Astrocyte (in vitro differentiated cells and primary cell): ENCODE measurements at regions not wholly inside any gene's neighbourhood (a gene's known extent, or its start where the extent isn't known, plus 50 kb on each side); places are given as distances from the start of the nearest gene placed in this dataset.

ENCODE experiments used
- DNase-seq: peaks from one replicate; pipeline ENCODE4 v3.0.0-alpha.2; 2010; ENCODE audit warnings: low read depth
- FAIRE-seq: peaks from 2 replicates; lab custom pipeline; 2011; peaks lifted over from hg19 to GRCh38; lab: Jason Lieb, UNC
- H2AFZ ChIP-seq: 2 replicates; pipeline ENCODE4 v1.6.0; 2012; ENCODE audit warnings: low read depth, low read length, inconsistent platforms
- H3K27ac ChIP-seq: 2 replicates; pipeline ENCODE4 v1.5.1; 2011; ENCODE audit warnings: low read depth, low read length, inconsistent platforms
- H3K27me3 ChIP-seq: 2 replicates; pipeline ENCODE4 v1.6.0; 2011; ENCODE audit warnings: low read length, inconsistent platforms; ENCODE audit not compliant: insufficient read depth
- H3K36me3 ChIP-seq: 2 replicates; pipeline ENCODE4 v1.5.1; 2011; ENCODE audit warnings: low read length, inconsistent platforms; ENCODE audit not compliant: insufficient read depth
- H3K4me1 ChIP-seq: 2 replicates; pipeline ENCODE4 v1.5.1; 2011; ENCODE audit warnings: low read length, inconsistent platforms; ENCODE audit not compliant: insufficient read depth
- H3K4me2 ChIP-seq: 2 replicates; pipeline ENCODE4 v1.6.0; 2012; ENCODE audit warnings: low read length, inconsistent platforms
- H3K4me3 ChIP-seq: 2 replicates; pipeline ENCODE4 v1.5.1; 2011; ENCODE audit warnings: low read depth, mild to moderate bottlenecking, low read length, inconsistent platforms; ENCODE audit not compliant: insufficient read depth
- H3K79me2 ChIP-seq: 2 replicates; pipeline ENCODE4 v1.6.0; 2012; ENCODE audit warnings: mild to moderate bottlenecking, low read length, inconsistent platforms; ENCODE audit not compliant: insufficient read depth
- H3K9ac ChIP-seq: 2 replicates; pipeline ENCODE4 v1.6.0; 2012; ENCODE audit warnings: mild to moderate bottlenecking, low read length, inconsistent platforms
- H3K9me3 ChIP-seq: 2 replicates; pipeline ENCODE4 v1.5.1; 2012; ENCODE audit warnings: low read depth, mild to moderate bottlenecking, low read length, inconsistent platforms; ENCODE audit not compliant: insufficient read depth
- H4K20me1 ChIP-seq: 2 replicates; pipeline ENCODE4 v1.6.0; 2012; ENCODE audit warnings: low read length, inconsistent platforms; ENCODE audit not compliant: insufficient read depth
- H3K27ac Mint-ChIP-seq: one replicate; pipeline ENCODE4 v1.8.0; 2021; ENCODE audit warnings: mild to moderate bottlenecking, mixed read lengths; ENCODE audit not compliant: unreplicated experiment
- H3K27me3 Mint-ChIP-seq: one replicate; pipeline ENCODE4 v1.8.0; 2021; ENCODE audit warnings: low read depth, mixed read lengths; ENCODE audit not compliant: unreplicated experiment
- H3K36me3 Mint-ChIP-seq: one replicate; pipeline ENCODE4 v1.8.0; 2021; ENCODE audit warnings: low read depth, mixed read lengths; ENCODE audit not compliant: unreplicated experiment
- H3K4me1 Mint-ChIP-seq: one replicate; pipeline ENCODE4 v1.8.0; 2021; ENCODE audit warnings: low read depth, mixed read lengths; ENCODE audit not compliant: unreplicated experiment
- H3K4me3 Mint-ChIP-seq: one replicate; pipeline ENCODE4 v1.8.0; 2021; ENCODE audit warnings: mild to moderate bottlenecking, moderate library complexity, mixed read lengths; ENCODE audit not compliant: unreplicated experiment
- H3K9me3 Mint-ChIP-seq: one replicate; pipeline ENCODE4 v1.8.0; 2021; ENCODE audit warnings: mild to moderate bottlenecking, mixed read lengths; ENCODE audit not compliant: unreplicated experiment
- EZH2 ChIP-seq: IDR thresholded peaks from 2 replicates; pipeline ENCODE4 v1.6.1; 2012; ENCODE audit warnings: mild to moderate bottlenecking, low read length, inconsistent platforms; ENCODE audit not compliant: insufficient read depth
- TF ChIP-seq, protein P1 (sequence below): IDR thresholded peaks from 2 replicates; pipeline ENCODE4 v1.5.1; 2011; ENCODE audit warnings: low read depth, mild to moderate bottlenecking, inconsistent platforms, low read length, moderate library complexity; ENCODE audit not compliant: insufficient read depth

DNA sequence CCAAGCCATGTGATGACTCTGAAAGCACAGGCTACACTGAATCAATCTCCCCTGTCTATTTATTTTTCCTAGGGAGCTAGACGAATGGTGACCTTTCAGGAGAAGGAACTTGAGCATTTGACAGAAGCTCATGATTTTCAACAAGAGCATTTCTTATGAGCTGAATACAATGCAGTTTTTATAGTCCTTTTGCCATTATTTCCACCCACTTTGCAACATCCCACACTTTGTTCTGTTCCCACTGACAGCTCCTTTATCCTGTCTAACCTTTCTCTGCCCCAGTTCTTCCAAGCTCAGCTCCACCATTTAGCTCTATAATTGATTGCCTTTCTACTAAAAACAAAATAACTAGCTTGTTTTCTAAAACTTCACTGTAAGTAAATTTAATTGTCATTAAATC lies 91.9 kb upstream of the PRSS1 start:
- Histone ChIP-seq H3K4me2 (no peak overlapping the region), H3K4me3 (no peak overlapping the region), H3K9me3 (no peaks in the 10 kb centered on the region), H3K27ac (no peak overlapping the region), H4K20me1 (no peaks in the 10 kb centered on the region), H3K36me3 (no peaks in the 10 kb centered on the region), H3K27me3 (peaks cover 6% of the 10 kb centered on the region), H3K4me1 (no peaks in the 10 kb centered on the region), H2AFZ (no peak overlapping the region), H3K79me2 (no peaks in the 10 kb centered on the region), H3K9ac (no peak overlapping the region)
- TF ChIP-seq, protein P1, sequence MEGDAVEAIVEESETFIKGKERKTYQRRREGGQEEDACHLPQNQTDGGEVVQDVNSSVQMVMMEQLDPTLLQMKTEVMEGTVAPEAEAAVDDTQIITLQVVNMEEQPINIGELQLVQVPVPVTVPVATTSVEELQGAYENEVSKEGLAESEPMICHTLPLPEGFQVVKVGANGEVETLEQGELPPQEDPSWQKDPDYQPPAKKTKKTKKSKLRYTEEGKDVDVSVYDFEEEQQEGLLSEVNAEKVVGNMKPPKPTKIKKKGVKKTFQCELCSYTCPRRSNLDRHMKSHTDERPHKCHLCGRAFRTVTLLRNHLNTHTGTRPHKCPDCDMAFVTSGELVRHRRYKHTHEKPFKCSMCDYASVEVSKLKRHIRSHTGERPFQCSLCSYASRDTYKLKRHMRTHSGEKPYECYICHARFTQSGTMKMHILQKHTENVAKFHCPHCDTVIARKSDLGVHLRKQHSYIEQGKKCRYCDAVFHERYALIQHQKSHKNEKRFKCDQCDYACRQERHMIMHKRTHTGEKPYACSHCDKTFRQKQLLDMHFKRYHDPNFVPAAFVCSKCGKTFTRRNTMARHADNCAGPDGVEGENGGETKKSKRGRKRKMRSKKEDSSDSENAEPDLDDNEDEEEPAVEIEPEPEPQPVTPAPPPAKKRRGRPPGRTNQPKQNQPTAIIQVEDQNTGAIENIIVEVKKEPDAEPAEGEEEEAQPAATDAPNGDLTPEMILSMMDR: no peak
- no peak for TF ChIP-seq EZH2
- no peak for DNase-seq
- Mint-ChIP-seq H3K36me3 (no peaks in the 10 kb centered on the region), H3K4me3 (no peak overlapping the region), H3K9me3 (no peaks in the 10 kb centered on the region), H3K4me1 (no peaks in the 10 kb centered on the region), H3K27me3 (peaks cover 10% of the 10 kb centered on the region), H3K27ac (no peak overlapping the region)
- no peak for FAIRE-seq

DNA sequence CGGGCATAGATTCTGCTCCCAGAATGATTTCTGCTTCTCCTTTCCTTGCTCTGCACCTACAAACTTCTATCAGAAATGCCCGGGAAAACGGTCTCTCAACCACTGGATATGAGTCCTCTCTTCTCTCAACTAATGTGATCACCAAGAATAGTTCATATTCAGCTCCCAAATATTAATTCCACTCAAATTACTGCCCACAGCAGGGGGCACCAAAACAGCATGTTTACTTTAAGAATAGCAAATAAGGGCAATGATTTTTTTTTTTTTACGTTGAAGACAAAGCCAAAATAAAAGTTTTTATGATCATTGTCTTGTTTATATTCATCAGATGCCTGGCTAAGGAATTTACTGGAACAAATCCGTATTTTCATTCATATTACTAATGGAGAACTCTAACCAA lies 94.9 kb upstream of the PRSS1 start:
- no peaks in the 10 kb centered on the region for H3K36me3 ChIP-seq
- H3K27me3 Mint-ChIP-seq: peaks cover 10% of the 10 kb centered on the region
- TF ChIP-seq, protein P1: no peak
- TF ChIP-seq EZH2: no peak
- peaks cover 8% of the 10 kb centered on the region for H3K27me3 ChIP-seq
- no peak overlapping the region for H3K4me2 ChIP-seq
- H3K27ac ChIP-seq: no peak overlapping the region
- H3K36me3 Mint-ChIP-seq: no peaks in the 10 kb centered on the region
- H3K4me3 Mint-ChIP-seq: no peak overlapping the region
- no peaks in the 10 kb centered on the region for H3K79me2 ChIP-seq
- H3K4me1 ChIP-seq: no peaks in the 10 kb centered on the region
- H3K27ac Mint-ChIP-seq: no peak overlapping the region
- FAIRE-seq (no peak), DNase-seq (no peak)
- H4K20me1 ChIP-seq: no peaks in the 10 kb centered on the region
- H3K9ac ChIP-seq: no peak overlapping the region
- H3K9me3 Mint-ChIP-seq: no peaks in the 10 kb centered on the region
- no peaks in the 10 kb centered on the region for H3K9me3 ChIP-seq
- no peaks in the 10 kb centered on the region for H3K4me1 Mint-ChIP-seq
- H2AFZ ChIP-seq: no peak overlapping the region
- no peak overlapping the region for H3K4me3 ChIP-seq

DNA sequence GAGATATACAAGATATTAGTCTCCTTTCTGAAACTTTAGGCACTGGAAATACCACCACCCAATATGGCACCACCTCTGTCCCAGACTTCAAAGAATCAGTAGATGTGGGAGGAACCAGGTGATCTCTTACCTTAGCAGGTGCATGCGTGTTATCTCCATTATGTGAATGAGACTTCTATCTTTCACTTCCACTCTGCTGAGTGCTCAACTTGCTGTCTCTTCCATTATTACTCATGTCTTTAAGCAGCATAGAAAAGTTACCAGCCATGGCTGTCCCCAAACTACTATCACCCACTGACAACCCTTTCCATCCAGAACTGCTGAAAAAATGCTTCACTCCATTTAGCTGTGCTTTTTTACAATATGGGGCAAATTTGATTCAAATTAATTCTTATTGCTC lies 101.5 kb upstream of the PRSS1 start:
- no peaks in the 10 kb centered on the region for H3K79me2 ChIP-seq
- DNase-seq: no peak
- Mint-ChIP-seq H3K4me1 (no peaks in the 10 kb centered on the region), H3K4me3 (no peak overlapping the region), H3K27me3 (peaks cover 9% of the 10 kb centered on the region), H3K9me3 (no peaks in the 10 kb centered on the region), H3K27ac (no peak overlapping the region), H3K36me3 (no peaks in the 10 kb centered on the region)
- no peak overlapping the region for H3K9ac ChIP-seq
- no peak overlapping the region for H3K4me2 ChIP-seq
- H3K36me3 ChIP-seq: no peaks in the 10 kb centered on the region
- H3K27me3 ChIP-seq: peaks cover 38% of the 10 kb centered on the region
- FAIRE-seq: no peak
- H3K4me3 ChIP-seq: no peak overlapping the region
- H4K20me1 ChIP-seq: no peaks in the 10 kb centered on the region
- no peak overlapping the region for H3K27ac ChIP-seq
- TF ChIP-seq, protein P1: no peak
- no peak for TF ChIP-seq EZH2
- H3K9me3 ChIP-seq: no peaks in the 10 kb centered on the region
- H3K4me1 ChIP-seq: no peaks in the 10 kb centered on the region
- H2AFZ ChIP-seq: no peak overlapping the region
